Spleen (tissue), 7 donors: ENCODE measurements at regions not wholly inside any gene's neighbourhood (a gene's known extent, or its start where the extent isn't known, plus 50 kb on each side); places are given as distances from the start of the nearest gene placed in this dataset.

Experiments
- POLR2A ChIP-seq, 3 donors: fragments of 450-650 bp; IDR thresholded peaks; one replicate each; pipeline ENCODE4 v1.5.1; 2017; ENCODE audit warnings: antibody characterized with exemption in 3 of 3, mild to moderate bottlenecking in 1 of 3
- POLR2AphosphoS5 ChIP-seq, 3 donors: sonication (generic); formaldehyde crosslinking; IDR thresholded peaks; one replicate each; pipeline ENCODE4 v1.5.1; 2017; ENCODE audit warnings: antibody characterized with exemption in 3 of 3
- TF ChIP-seq, protein P1 (sequence below), 11 experiments: fragments of 200-600 bp in 7 of 11; fragments of 450-650 bp in 4 of 11; sonication (generic) in 4 of 11; IDR thresholded peaks in 8 of 11; conservative IDR thresholded peaks in 3 of 11; 1 replicate in 7 of 11; 2 replicates in 4 of 11; pipeline versions ENCODE4 v1.4.0 to v1.8.0; 2016 to 2021; ENCODE audit warnings: antibody characterized with exemption in 11 of 11, inconsistent platforms in 4 of 11, mild to moderate bottlenecking in 1 of 11
- donor health status: DM: no; HTN: no; CAD: no; lungs with moderate emphysema.
- donor health status: DM: no; HTN: no; CAD: no.
- donor health status: DM: no; HTN: no; CAD: no.

DNA sequence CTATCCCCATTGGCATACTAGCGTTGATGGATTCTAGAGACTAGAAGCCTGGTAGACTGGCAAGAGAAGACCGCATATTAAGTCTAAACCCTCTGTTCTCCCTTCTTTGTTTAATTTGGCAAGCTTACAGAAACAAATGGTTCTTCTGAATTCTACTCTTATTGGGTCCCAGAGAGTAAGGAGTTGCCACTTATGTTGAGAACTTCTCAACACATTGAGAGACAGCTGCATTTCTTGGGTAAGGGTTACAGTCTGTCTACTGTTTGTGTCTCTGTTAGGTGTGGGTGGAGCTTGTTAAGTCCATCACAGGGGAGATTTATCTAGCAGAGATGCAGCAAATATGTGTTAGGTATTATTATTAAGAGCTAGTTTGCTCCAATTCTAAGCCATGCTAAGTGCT, 435.8 kb upstream of the MEIS1 start:
- TF ChIP-seq, protein P1, sequence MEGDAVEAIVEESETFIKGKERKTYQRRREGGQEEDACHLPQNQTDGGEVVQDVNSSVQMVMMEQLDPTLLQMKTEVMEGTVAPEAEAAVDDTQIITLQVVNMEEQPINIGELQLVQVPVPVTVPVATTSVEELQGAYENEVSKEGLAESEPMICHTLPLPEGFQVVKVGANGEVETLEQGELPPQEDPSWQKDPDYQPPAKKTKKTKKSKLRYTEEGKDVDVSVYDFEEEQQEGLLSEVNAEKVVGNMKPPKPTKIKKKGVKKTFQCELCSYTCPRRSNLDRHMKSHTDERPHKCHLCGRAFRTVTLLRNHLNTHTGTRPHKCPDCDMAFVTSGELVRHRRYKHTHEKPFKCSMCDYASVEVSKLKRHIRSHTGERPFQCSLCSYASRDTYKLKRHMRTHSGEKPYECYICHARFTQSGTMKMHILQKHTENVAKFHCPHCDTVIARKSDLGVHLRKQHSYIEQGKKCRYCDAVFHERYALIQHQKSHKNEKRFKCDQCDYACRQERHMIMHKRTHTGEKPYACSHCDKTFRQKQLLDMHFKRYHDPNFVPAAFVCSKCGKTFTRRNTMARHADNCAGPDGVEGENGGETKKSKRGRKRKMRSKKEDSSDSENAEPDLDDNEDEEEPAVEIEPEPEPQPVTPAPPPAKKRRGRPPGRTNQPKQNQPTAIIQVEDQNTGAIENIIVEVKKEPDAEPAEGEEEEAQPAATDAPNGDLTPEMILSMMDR (IDR thresholded peaks at IDR 0.05 in 8 of 11, conservative IDR thresholded peaks at IDR 0.05 in 3 of 11), result no peak
- TF ChIP-seq POLR2A (IDR thresholded peaks at IDR 0.05), result no peak
- TF ChIP-seq POLR2AphosphoS5 (IDR thresholded peaks at IDR 0.05), result no peak
